IPS-NIHi7 (cell line): ENCODE measurements at regions not wholly inside any gene's neighbourhood (a gene's known extent, or its start where the extent isn't known, plus 50 kb on each side); places are given as distances from the start of the nearest gene placed in this dataset.
A peak's percentile ranks its signal among the peaks of the same experiment; 100 is the strongest.

ENCODE experiments used
- DNase-seq: peaks from one replicate; pipeline ENCODE4 v3.0.0; 2012; ENCODE audit warnings: mixed read lengths; ENCODE audit errors: extremely low spot score

- DNase-seq, result peak; percentile 41
Observed at GRCh38 chr12:107225635-107226034, 132.3 kb upstream of the CRY1 start.

- DNase-seq, result no peak
Observed at GRCh38 chr12:107226126-107226525, 132.8 kb upstream of the CRY1 start.

GRCh38 chr12:107228076-107228475 lies 134.7 kb upstream of the CRY1 start:
- DNase-seq, result no peak

- DNase-seq, result no peak
Observed at GRCh38 chr12:107229827-107230226, 136.5 kb upstream of the CRY1 start.

GRCh38 chr12:107231303-107231702 lies 138.0 kb upstream of the CRY1 start:
- no peak for DNase-seq

GRCh38 chr12:107233551-107233950 lies 140.2 kb upstream of the CRY1 start:
- no peak for DNase-seq

- DNase-seq, result no peak
Observed at GRCh38 chr12:107235600-107235999, 142.3 kb upstream of the CRY1 start.

GRCh38 chr12:107236824-107237511 lies 143.6 kb upstream of the CRY1 start:
- DNase-seq, result no peak

GRCh38 chr12:107238296-107238695 lies 144.9 kb upstream of the CRY1 start:
- DNase-seq, result no peak

GRCh38 chr12:107241411-107241810 lies 148.1 kb upstream of the CRY1 start:
- no peak for DNase-seq

- DNase-seq, result no peak
Observed at GRCh38 chr12:107242189-107242588, 148.8 kb upstream of the CRY1 start.

- DNase-seq, result no peak
Observed at GRCh38 chr12:107243341-107243740, 150.0 kb upstream of the CRY1 start.

GRCh38 chr12:107244584-107244983 lies 151.2 kb upstream of the CRY1 start:
- no peak for DNase-seq

GRCh38 chr12:107247650-107248049 lies 154.3 kb upstream of the CRY1 start:
- no peak for DNase-seq

GRCh38 chr12:107248187-107248586 lies 154.8 kb upstream of the CRY1 start:
- DNase-seq, result no peak

- DNase-seq, result no peak
Observed at GRCh38 chr12:107251288-107251687, 157.9 kb upstream of the CRY1 start.

GRCh38 chr12:107253361-107253760 lies 160.0 kb upstream of the CRY1 start:
- DNase-seq, result no peak

GRCh38 chr12:107254258-107254856 lies 161.0 kb upstream of the CRY1 start:
- DNase-seq, result no peak

- DNase-seq, result no peak
Observed at GRCh38 chr12:107258780-107259179, 165.4 kb upstream of the CRY1 start.

GRCh38 chr12:107263980-107264379 lies 170.6 kb upstream of the CRY1 start:
- no peak for DNase-seq

GRCh38 chr12:107264667-107265066 lies 171.3 kb upstream of the CRY1 start:
- no peak for DNase-seq

GRCh38 chr12:107267604-107268003 lies 174.3 kb upstream of the CRY1 start:
- no peak for DNase-seq

- DNase-seq, result no peak
Observed at GRCh38 chr12:107271523-107271922, 178.2 kb upstream of the CRY1 start.

- DNase-seq, result no peak
Observed at GRCh38 chr12:107275530-107275929, 182.2 kb upstream of the CRY1 start.
